ENCODE measurements at regions not wholly inside any gene's neighbourhood (a gene's known extent, or its start where the extent isn't known, plus 50 kb on each side); places are given as distances from the start of the nearest gene placed in this dataset.
"Not testable (repeated sequence)": the region's sequence is repeated elsewhere in the genome, so short reads cannot be mapped to it uniquely, and the experiment has no call there.

- no peak for ATAC-seq (ENCODE audit: low FRiP score)
- TF ChIP-seq, protein P1, sequence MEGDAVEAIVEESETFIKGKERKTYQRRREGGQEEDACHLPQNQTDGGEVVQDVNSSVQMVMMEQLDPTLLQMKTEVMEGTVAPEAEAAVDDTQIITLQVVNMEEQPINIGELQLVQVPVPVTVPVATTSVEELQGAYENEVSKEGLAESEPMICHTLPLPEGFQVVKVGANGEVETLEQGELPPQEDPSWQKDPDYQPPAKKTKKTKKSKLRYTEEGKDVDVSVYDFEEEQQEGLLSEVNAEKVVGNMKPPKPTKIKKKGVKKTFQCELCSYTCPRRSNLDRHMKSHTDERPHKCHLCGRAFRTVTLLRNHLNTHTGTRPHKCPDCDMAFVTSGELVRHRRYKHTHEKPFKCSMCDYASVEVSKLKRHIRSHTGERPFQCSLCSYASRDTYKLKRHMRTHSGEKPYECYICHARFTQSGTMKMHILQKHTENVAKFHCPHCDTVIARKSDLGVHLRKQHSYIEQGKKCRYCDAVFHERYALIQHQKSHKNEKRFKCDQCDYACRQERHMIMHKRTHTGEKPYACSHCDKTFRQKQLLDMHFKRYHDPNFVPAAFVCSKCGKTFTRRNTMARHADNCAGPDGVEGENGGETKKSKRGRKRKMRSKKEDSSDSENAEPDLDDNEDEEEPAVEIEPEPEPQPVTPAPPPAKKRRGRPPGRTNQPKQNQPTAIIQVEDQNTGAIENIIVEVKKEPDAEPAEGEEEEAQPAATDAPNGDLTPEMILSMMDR (IDR thresholded peaks at IDR 0.05), result no peak
- DNase-seq (ENCODE audit: low spot score), result no peak
These were observed 1213.7 kb downstream of the GATA3 start for GRCh38 chr10:9268176-9268575.

GRCh38 chr10:9273126-9273833 lies 1218.8 kb downstream of the GATA3 start:
- not testable (repeated sequence) for ATAC-seq (ENCODE audit: low FRiP score); DNase-seq (ENCODE audit: low spot score)

DNA sequence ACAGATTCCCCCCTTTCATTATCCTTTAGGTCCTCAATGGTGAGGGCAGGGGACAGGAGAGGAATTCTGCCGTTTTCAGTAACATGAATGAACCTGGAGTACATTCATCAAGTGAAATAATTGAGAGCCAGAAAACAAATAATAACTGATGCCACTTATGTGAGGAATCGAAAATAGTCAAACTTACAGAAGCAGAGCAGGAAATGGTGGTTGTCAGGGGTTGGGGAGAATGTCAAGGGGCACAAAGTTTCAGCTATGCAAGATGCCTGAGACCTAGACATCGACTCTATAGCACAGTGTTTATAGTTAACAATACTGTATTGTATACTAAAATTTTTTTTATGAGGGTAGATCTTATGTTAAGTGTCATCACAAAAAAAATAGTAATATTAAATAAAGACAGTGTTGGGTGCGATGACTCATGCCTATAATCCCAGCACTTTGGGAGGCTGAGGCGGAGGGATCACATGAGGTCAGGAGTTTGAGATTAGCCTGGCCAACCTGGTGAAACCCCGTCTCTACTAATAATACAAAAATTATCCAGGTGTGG lies 1219.8 kb downstream of the GATA3 start:
- DNase-seq (ENCODE audit: low spot score) (no peak), ATAC-seq (ENCODE audit: low FRiP score) (no peak)
- TF ChIP-seq, protein P1 (IDR thresholded peaks at IDR 0.05), result no peak

DNA sequence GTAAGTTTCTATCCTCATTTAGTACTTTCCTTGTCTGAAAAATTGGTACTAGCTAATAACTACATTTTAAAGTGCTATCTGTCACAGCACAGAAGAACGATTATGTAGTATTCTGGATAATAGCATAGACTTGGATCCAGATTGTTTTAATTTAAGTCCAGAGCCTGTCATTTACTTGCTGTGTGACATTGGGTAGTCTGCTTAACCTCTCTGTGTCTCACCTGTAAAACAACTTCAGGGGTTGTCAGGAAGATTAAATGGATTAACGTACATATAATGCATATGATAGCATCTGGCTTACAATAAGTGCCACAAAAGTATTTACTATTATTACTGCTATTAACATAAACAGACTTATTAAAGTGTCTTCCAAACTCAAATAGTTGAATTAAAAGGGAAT lies 1221.4 kb downstream of the GATA3 start:
- DNase-seq (ENCODE audit: low spot score) (no peak), ATAC-seq (ENCODE audit: low FRiP score) (no peak)
- TF ChIP-seq, protein P1 (IDR thresholded peaks at IDR 0.05), result no peak

GRCh38 chr10:9285690-9286089 lies 1231.2 kb downstream of the GATA3 start:
- DNase-seq (ENCODE audit: low spot score) (no peak), ATAC-seq (ENCODE audit: low FRiP score) (no peak)
- TF ChIP-seq, protein P1 (IDR thresholded peaks at IDR 0.05), result no peak

DNA sequence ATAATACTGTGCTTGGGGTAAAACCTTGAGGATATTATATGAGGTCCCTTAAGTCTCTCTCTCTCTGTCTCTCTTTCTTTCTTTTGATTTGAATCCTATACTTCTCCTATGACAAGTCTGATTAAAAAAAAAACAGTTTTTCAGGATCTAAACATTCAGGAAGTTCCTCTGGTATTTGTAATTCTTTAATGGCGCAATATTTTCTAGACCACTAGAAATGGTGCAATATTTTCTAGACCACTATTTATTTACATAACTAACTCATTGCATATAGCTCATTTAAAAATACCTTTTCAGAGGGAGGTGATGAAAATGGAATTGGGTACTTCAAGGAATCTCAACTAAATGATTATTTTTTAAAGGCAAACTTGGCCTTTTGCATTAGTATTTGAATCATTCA lies 1235.3 kb downstream of the GATA3 start:
- ATAC-seq (ENCODE audit: low FRiP score) (no peak), DNase-seq (ENCODE audit: low spot score) (no peak)
- TF ChIP-seq, protein P1 (IDR thresholded peaks at IDR 0.05), result no peak

- no peak for ATAC-seq (ENCODE audit: low FRiP score)
- TF ChIP-seq, protein P1 (IDR thresholded peaks at IDR 0.05), result no peak
- DNase-seq (ENCODE audit: low spot score), result no peak
These were observed 1236.6 kb downstream of the GATA3 start for GRCh38 chr10:9291081-9291480.
